CD4-positive, alpha-beta T cell (primary cell): ENCODE measurements at regions not wholly inside any gene's neighbourhood (a gene's known extent, or its start where the extent isn't known, plus 50 kb on each side); places are given as distances from the start of the nearest gene placed in this dataset.
"Not testable (repeated sequence)": the region's sequence is repeated elsewhere in the genome, so short reads cannot be mapped to it uniquely, and the experiment has no call there.

Source experiments
- ATAC-seq: fragments of 200-7000 bp; cut with Tn5 transposase; one replicate; pipeline ENCODE4 v1.10.0; 2022; ENCODE audit warnings: mild to moderate bottlenecking; ENCODE audit not compliant: poor library complexity
- CTCF ChIA-PET: fragments of 350-600 bp; sonication (Branson Sonifier 250); formaldehyde crosslinking; loops from one replicate; lab custom pipeline; 2021; ENCODE audit warnings: antibody characterized with exemption, inconsistent platforms; lab: Charles Lee
- POLR2A ChIA-PET: fragments of 350-600 bp; sonication (Branson Sonifier 250); formaldehyde crosslinking; loops from one replicate; lab custom pipeline; 2021; ENCODE audit warnings: antibody characterized with exemption, inconsistent platforms; lab: Charles Lee
- DNase-seq, 14 experiments: peaks; one replicate each; pipeline ENCODE4 v3.0.0-alpha.2; 2013 to 2020; ENCODE audit warnings: mixed read lengths in 2 of 14
- H3K27ac ChIP-seq, 2 donors: one replicate each; pipeline versions ENCODE4 v1.5.1 to v1.7.0; 2013; ENCODE audit warnings: low read length in 2 of 2, low read depth in 1 of 2, mild to moderate bottlenecking in 1 of 2
- H3K27me3 ChIP-seq, 2 experiments: 1 replicate in 1 of 2; 2 replicates in 1 of 2; pipeline versions ENCODE4 v1.6.1 to v1.7.0; 2013; ENCODE audit warnings: low read length in 2 of 2, control low read depth in 1 of 2, mild to moderate bottlenecking in 1 of 2, moderate library complexity in 1 of 2; ENCODE audit not compliant: insufficient read depth in 2 of 2, control insufficient read depth in 1 of 2
- H3K36me3 ChIP-seq: one replicate; pipeline ENCODE4 v1.6.1; 2013; ENCODE audit warnings: low read length, control low read depth; ENCODE audit not compliant: insufficient read depth
- H3K4me1 ChIP-seq: one replicate; pipeline ENCODE4 v1.6.1; 2013; ENCODE audit warnings: low read length, control low read depth; ENCODE audit not compliant: insufficient read depth
- H3K4me3 ChIP-seq: one replicate; pipeline ENCODE4 v1.5.1; 2013; ENCODE audit warnings: mild to moderate bottlenecking, low read length, moderate library complexity
- H3K9me3 ChIP-seq, 2 experiments: 1 replicate in 1 of 2; 2 replicates in 1 of 2; pipeline versions ENCODE4 v1.6.1 to v1.7.0; 2013; ENCODE audit warnings: low read length in 2 of 2, mild to moderate bottlenecking in 2 of 2, control low read depth in 1 of 2, moderate library complexity in 1 of 2; ENCODE audit not compliant: control insufficient read depth in 1 of 2, insufficient read depth in 1 of 2
- H3K27ac Mint-ChIP-seq: one replicate; pipeline ENCODE4 v1.8.0; 2020; ENCODE audit warnings: mixed read lengths
- H3K27me3 Mint-ChIP-seq: one replicate; pipeline ENCODE4 v1.8.0; 2021; ENCODE audit warnings: mixed read lengths
- H3K36me3 Mint-ChIP-seq: one replicate; pipeline ENCODE4 v1.8.0; 2021; ENCODE audit warnings: low read depth, mixed read lengths
- H3K4me1 Mint-ChIP-seq: one replicate; pipeline ENCODE4 v1.8.0; 2021; ENCODE audit warnings: low read depth, mixed read lengths
- H3K4me3 Mint-ChIP-seq: one replicate; pipeline ENCODE4 v1.8.0; 2020; ENCODE audit warnings: mild to moderate bottlenecking, mixed read lengths
- H3K9me3 Mint-ChIP-seq: one replicate; pipeline ENCODE4 v1.8.0; 2020; ENCODE audit warnings: mixed read lengths
- intact Hi-C, 2 experiments: fragments of 100-400 bp; cut with DNase I in 1 of 2; cut with micrococcal nuclease in 1 of 2; formaldehyde crosslinking; loops; one replicate each; pipeline versions ENCODE4 v1.15.1 to v1.9.0; 2023 to 2025; cut with DNase I, micrococcal nuclease
- TF ChIP-seq, protein P1 (sequence below): fragments of 200-600 bp; IDR thresholded peaks from one replicate; pipeline ENCODE4 v1.8.0; 2022; ENCODE audit warnings: antibody characterized with exemption, mild to moderate bottlenecking

DNA sequence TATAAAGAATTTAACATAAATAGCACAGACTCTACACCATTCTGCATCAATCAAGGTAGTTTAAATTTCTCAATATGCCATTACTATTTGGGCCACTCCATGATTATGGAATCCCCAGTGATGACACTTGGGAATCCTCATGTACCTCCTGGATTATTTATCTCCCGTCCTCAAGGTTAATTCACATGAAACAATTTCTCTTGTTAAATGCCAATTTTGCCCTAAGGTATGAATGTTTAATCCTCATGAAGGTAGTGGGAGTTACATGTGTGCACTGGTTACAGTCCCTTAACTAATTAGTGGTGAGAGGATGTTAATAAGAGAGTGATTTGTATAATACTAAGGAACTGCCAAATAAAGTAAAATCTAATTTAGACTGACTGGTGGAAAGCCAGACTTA, 372.3 kb upstream of the MDFIC2 start:
- POLR2A ChIA-PET, result no interaction called here
- no peak for DNase-seq
- H3K27ac Mint-ChIP-seq, result no peak overlapping the region
- intact Hi-C loops, result no loop called here
- Histone ChIP-seq H3K4me3 (no peak overlapping the region), H3K27me3 (peaks cover 0 to 3% of the 10 kb centered on the region in 2 experiments), H3K4me1 (no peaks in the 10 kb centered on the region), H3K9me3 (peaks cover 0 to 6% of the 10 kb centered on the region in 2 experiments), H3K36me3 (no peaks in the 10 kb centered on the region), H3K27ac (no peak overlapping the region)
- no peak for ATAC-seq
- TF ChIP-seq, protein P1, sequence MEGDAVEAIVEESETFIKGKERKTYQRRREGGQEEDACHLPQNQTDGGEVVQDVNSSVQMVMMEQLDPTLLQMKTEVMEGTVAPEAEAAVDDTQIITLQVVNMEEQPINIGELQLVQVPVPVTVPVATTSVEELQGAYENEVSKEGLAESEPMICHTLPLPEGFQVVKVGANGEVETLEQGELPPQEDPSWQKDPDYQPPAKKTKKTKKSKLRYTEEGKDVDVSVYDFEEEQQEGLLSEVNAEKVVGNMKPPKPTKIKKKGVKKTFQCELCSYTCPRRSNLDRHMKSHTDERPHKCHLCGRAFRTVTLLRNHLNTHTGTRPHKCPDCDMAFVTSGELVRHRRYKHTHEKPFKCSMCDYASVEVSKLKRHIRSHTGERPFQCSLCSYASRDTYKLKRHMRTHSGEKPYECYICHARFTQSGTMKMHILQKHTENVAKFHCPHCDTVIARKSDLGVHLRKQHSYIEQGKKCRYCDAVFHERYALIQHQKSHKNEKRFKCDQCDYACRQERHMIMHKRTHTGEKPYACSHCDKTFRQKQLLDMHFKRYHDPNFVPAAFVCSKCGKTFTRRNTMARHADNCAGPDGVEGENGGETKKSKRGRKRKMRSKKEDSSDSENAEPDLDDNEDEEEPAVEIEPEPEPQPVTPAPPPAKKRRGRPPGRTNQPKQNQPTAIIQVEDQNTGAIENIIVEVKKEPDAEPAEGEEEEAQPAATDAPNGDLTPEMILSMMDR, result no peak
- no peaks in the 10 kb centered on the region for H3K4me1 Mint-ChIP-seq
- H3K27me3 Mint-ChIP-seq, result peaks cover 31% of the 10 kb centered on the region
- H3K36me3 Mint-ChIP-seq, result no peaks in the 10 kb centered on the region
- no peak overlapping the region for H3K4me3 Mint-ChIP-seq
- no peaks in the 10 kb centered on the region for H3K9me3 Mint-ChIP-seq
- CTCF ChIA-PET, result no interaction called here

DNA sequence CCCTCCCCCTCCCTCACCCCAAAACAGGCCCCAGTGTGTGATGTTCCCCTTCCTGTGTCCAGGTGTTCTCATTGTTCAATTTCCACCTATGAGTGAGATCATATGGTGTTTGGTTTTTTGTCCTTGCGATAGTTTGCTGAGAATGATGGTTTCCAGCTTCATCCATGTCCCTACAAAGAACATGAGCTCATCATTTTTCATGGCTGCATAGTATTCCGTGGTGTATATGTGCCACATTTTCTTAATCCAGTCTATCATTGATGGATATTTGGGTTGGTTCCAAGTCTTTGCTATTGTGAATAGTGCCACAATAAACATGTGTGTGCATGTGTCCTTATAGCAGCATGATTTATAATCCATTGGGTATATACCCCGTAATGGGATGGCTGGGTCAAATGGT, 363.4 kb upstream of the MDFIC2 start:
- H3K4me3 ChIP-seq, H3K9me3 ChIP-seq, CTCF ChIA-PET, H3K27ac Mint-ChIP-seq, POLR2A ChIA-PET, H3K4me1 Mint-ChIP-seq, H3K4me3 Mint-ChIP-seq, H3K27me3 ChIP-seq, H3K36me3 ChIP-seq, H3K9me3 Mint-ChIP-seq, intact Hi-C loops, H3K27ac ChIP-seq, ATAC-seq, H3K36me3 Mint-ChIP-seq, DNase-seq, H3K4me1 ChIP-seq: not testable (repeated sequence)
- peaks cover 14% of the 10 kb centered on the region for H3K27me3 Mint-ChIP-seq

DNA sequence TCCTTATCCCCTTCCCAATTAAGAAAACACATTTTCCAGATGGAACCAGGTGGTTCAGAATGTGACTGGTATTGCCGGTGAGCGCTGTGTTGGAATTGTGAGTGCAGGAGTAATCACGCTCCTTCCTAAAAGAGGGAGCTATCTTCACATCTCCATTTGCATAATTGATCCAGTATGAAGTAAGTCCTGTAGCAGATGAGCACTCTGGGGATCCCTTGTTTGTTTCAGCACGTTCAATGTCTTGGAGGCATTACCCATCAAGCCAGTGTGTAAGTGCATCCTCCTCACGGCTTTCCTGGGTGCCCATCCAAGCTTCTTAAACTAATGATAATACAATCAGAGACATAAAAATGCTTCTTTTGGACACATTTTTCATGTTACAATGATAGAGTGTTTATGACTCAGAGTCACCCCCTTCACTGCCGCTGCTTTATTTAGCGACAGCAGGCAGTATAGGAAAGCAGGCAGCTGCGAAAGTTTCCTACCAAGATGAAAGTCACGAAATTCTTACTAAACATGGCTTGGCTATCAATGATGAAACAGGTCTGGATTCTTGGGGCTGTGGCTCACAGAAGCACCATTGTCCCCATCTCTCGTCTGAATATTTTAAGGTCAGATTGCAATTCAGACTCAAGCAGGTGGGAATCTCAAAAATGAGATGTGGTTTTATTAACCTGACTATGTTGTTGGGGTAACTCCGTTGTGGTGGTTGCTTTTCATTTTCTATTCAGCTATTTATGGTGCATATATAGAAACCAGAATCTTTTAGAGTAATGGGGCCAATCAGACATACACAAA, 346.3 kb upstream of the MDFIC2 start:
- no peaks in the 10 kb centered on the region for H3K4me1 ChIP-seq
- peaks cover 3 to 5% of the 10 kb centered on the region in 2 experiments for H3K27me3 ChIP-seq
- H3K27ac Mint-ChIP-seq, result no peak overlapping the region
- ATAC-seq (no peak), DNase-seq (no peak)
- H3K36me3 Mint-ChIP-seq, result no peaks in the 10 kb centered on the region
- no peak overlapping the region for H3K4me3 ChIP-seq
- no peak overlapping the region for H3K4me3 Mint-ChIP-seq
- no peaks in the 10 kb centered on the region for H3K4me1 Mint-ChIP-seq
- no peaks in the 10 kb centered on the region for H3K36me3 ChIP-seq
- no peak overlapping the region for H3K27ac ChIP-seq
- TF ChIP-seq, protein P1, result no peak
- H3K27me3 Mint-ChIP-seq, result peaks cover 60% of the 10 kb centered on the region
- intact Hi-C loops, result no loop called here
- peaks cover 4% of the 10 kb centered on the region for H3K9me3 Mint-ChIP-seq
- ChIA-PET CTCF (no interaction called here), POLR2A (no interaction called here)
- no peaks in the 10 kb centered on the region for H3K9me3 ChIP-seq

DNA sequence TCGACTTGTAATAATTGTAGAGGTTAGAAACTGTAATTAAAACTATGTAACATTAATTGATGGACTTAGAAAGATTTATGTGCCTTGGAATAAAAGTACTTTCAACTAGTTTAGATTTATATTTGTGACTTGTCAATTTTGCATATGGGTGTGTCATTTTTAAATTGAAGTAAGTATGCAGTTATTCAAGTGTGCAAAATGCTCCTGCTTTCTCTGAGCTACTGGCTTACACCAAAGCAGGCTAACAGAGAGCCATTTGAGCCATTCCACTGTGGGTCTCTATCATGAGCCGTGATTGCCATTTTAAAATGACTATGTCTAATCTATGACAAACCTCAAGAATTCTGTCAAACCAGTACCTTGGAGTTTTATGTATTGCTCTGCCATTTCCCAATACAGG, 345.0 kb upstream of the MDFIC2 start:
- Mint-ChIP-seq H3K27ac (no peak overlapping the region), H3K9me3 (peaks cover 4% of the 10 kb centered on the region), H3K27me3 (peaks cover 64% of the 10 kb centered on the region), H3K4me3 (no peak overlapping the region), H3K36me3 (no peaks in the 10 kb centered on the region), H3K4me1 (no peaks in the 10 kb centered on the region)
- POLR2A ChIA-PET, result no interaction called here
- Histone ChIP-seq H3K4me1 (no peaks in the 10 kb centered on the region), H3K27ac (no peak overlapping the region), H3K9me3 (no peaks in the 10 kb centered on the region), H3K27me3 (peaks cover 3 to 5% of the 10 kb centered on the region in 2 experiments), H3K4me3 (no peak overlapping the region), H3K36me3 (no peaks in the 10 kb centered on the region)
- CTCF ChIA-PET, result interaction anchor here (0.8 kb wide), 1 partner anchor 66 kb away, joined by 3 read pairs; no protein-coding TSS in a partner anchor
- intact Hi-C loops, result no loop called here
- ATAC-seq, result no peak
- TF ChIP-seq, protein P1, result no peak
- DNase-seq, result no peak
